ENCODE measurements at regions not wholly inside any gene's neighbourhood (a gene's known extent, or its start where the extent isn't known, plus 50 kb on each side); places are given as distances from the start of the nearest gene placed in this dataset.

DNA sequence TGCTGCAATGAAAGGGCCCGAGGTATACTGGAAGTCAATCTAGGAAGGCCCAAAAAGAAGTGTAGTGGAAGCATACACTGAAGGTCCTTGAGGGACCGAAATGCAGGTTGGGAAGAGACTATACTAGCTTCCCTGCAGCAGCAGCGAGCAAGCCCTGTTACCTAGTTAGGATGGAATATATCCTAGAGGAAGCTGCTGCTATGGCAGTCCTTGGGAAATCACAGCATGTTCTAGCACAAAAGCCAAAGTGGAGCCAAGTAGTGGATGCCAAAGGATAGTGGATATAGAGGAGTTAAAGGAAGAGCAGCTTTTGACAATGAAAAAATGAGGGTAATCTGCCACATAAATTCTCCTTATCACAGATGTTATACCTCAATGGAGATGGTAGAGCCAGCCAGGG, 123.8 kb upstream of the STARD3NL start:
- Histone ChIP-seq H2BK120ac (ENCODE audit: low read depth, low read length) (no peak overlapping the region), H2BK12ac (ENCODE audit: low read length) (no peak overlapping the region), H2AK5ac (ENCODE audit: low read depth, low read length) (no peak overlapping the region), H3K9me3 (replicated peaks in 1 of 2; ENCODE audit: control insufficient read depth in 2 of 2, insufficient read depth in 1 of 2, low read depth in 1 of 2, low read length in 2 of 2) (peaks cover 0 to 2% of the 10 kb centered on the region in 2 donors), H2AFZ (ENCODE audit: low read length) (no peak overlapping the region), H3K23ac (ENCODE audit: low read depth, low read length, poor library complexity) (no peak overlapping the region), H3K27me3 (ENCODE audit: control insufficient read depth in 3 of 3, insufficient read depth in 3 of 3, low read depth in 1 of 3, low read length in 3 of 3) (no peaks in the 10 kb centered on the region), H3K79me1 (ENCODE audit: low read depth, low read length) (peaks cover 3% of the 10 kb centered on the region), H3K4me2 (ENCODE audit: insufficient read depth, low read length, poor library complexity, severe bottlenecking) (no peak overlapping the region), H3K4ac (ENCODE audit: low read length) (no peak overlapping the region), H4K91ac (ENCODE audit: low read depth, low read length, poor library complexity) (no peak overlapping the region), H3K36me3 (replicated peaks in 1 of 2; ENCODE audit: control insufficient read depth in 2 of 2, insufficient read depth in 2 of 2, low read length in 2 of 2) (no peaks in the 10 kb centered on the region), H3K18ac (ENCODE audit: low read length) (no peak overlapping the region), H3K4me1 (ENCODE audit: control insufficient read depth in 2 of 2, insufficient read depth in 1 of 2, low read depth in 1 of 2, low read length in 2 of 2) (peaks cover 0 to 6% of the 10 kb centered on the region in 2 donors), H3K14ac (ENCODE audit: low read length) (no peak overlapping the region), H3K27ac (replicated peaks; ENCODE audit: low read length) (no peak overlapping the region), H2BK5ac (ENCODE audit: low read length) (no peak overlapping the region), H4K8ac (ENCODE audit: low read depth, low read length) (no peak overlapping the region), H3K9ac (ENCODE audit: low read depth, low read length, poor library complexity) (no peak overlapping the region), H2BK15ac (ENCODE audit: low read length) (no peak overlapping the region), H3K4me3 (ENCODE audit: low read length in 2 of 2) (no peak overlapping the region)
- WGBS, 2 donors (ENCODE audit: extremely low coverage in 2 of 2, insufficient read length in 2 of 2, insufficient replicate concordance in 1 of 2) = no CpG with 5 or more reads among the region's 3 CpGs
- DNase-seq (ENCODE audit: low spot score) = no peak

- Histone ChIP-seq H2AFZ (ENCODE audit: low read length) (no peak overlapping the region), H3K9me3 (replicated peaks in 1 of 2; ENCODE audit: control insufficient read depth in 2 of 2, insufficient read depth in 1 of 2, low read depth in 1 of 2, low read length in 2 of 2) (no peaks in the 10 kb centered on the region)
Measured at GRCh38 chr7:38057829-38058228, 120.2 kb upstream of the STARD3NL start.

GRCh38 chr7:38060116-38060515, 117.9 kb upstream of the STARD3NL start:
- H3K4me2 ChIP-seq (ENCODE audit: insufficient read depth, low read length, poor library complexity, severe bottlenecking) = no peak overlapping the region
- no peak overlapping the region for H3K9ac ChIP-seq (ENCODE audit: low read depth, low read length, poor library complexity)
- no peak overlapping the region for H3K4me3 ChIP-seq (ENCODE audit: low read length in 2 of 2)
- no peaks in the 10 kb centered on the region for H3K27me3 ChIP-seq (ENCODE audit: control insufficient read depth in 3 of 3, insufficient read depth in 3 of 3, low read depth in 1 of 3, low read length in 3 of 3)
- no peak overlapping the region for H4K8ac ChIP-seq (ENCODE audit: low read depth, low read length)
- no peak overlapping the region for H2BK120ac ChIP-seq (ENCODE audit: low read depth, low read length)
- no peak overlapping the region for H2BK15ac ChIP-seq (ENCODE audit: low read length)
- no peaks in the 10 kb centered on the region for H3K79me1 ChIP-seq (ENCODE audit: low read depth, low read length)
- H2AFZ ChIP-seq (ENCODE audit: low read length) = no peak overlapping the region
- DNase-seq (ENCODE audit: low spot score) = no peak
- no peak overlapping the region for H4K91ac ChIP-seq (ENCODE audit: low read depth, low read length, poor library complexity)
- H2BK5ac ChIP-seq (ENCODE audit: low read length) = no peak overlapping the region
- no CpG with 5 or more reads among the region's 4 CpGs for WGBS, 2 donors (ENCODE audit: extremely low coverage in 2 of 2, insufficient read length in 2 of 2, insufficient replicate concordance in 1 of 2)
- no peaks in the 10 kb centered on the region for H3K9me3 ChIP-seq (replicated peaks in 1 of 2; ENCODE audit: control insufficient read depth in 2 of 2, insufficient read depth in 1 of 2, low read depth in 1 of 2, low read length in 2 of 2)
- H3K4me1 ChIP-seq (ENCODE audit: control insufficient read depth in 2 of 2, insufficient read depth in 1 of 2, low read depth in 1 of 2, low read length in 2 of 2) = no peaks in the 10 kb centered on the region
- H3K27ac ChIP-seq (replicated peaks; ENCODE audit: low read length) = no peak overlapping the region
- no peak overlapping the region for H3K18ac ChIP-seq (ENCODE audit: low read length)
- no peak overlapping the region for H2AK5ac ChIP-seq (ENCODE audit: low read depth, low read length)
- H2BK12ac ChIP-seq (ENCODE audit: low read length) = no peak overlapping the region
- no peak overlapping the region for H3K23ac ChIP-seq (ENCODE audit: low read depth, low read length, poor library complexity)
- no peaks in the 10 kb centered on the region for H3K36me3 ChIP-seq (replicated peaks in 1 of 2; ENCODE audit: control insufficient read depth in 2 of 2, insufficient read depth in 2 of 2, low read length in 2 of 2)
- no peak overlapping the region for H3K4ac ChIP-seq (ENCODE audit: low read length)
- H3K14ac ChIP-seq (ENCODE audit: low read length) = no peak overlapping the region

More at GRCh38 chr7:38057829-38058228, 120.2 kb upstream of the STARD3NL start:
- no peak overlapping the region for H3K4me2 ChIP-seq (ENCODE audit: insufficient read depth, low read length, poor library complexity, severe bottlenecking)
- no peak overlapping the region for H3K4me3 ChIP-seq (ENCODE audit: low read length in 2 of 2)
- no peaks in the 10 kb centered on the region for H3K27me3 ChIP-seq (ENCODE audit: control insufficient read depth in 3 of 3, insufficient read depth in 3 of 3, low read depth in 1 of 3, low read length in 3 of 3)
- no peak overlapping the region for H4K8ac ChIP-seq (ENCODE audit: low read depth, low read length)
- no peak overlapping the region for H3K9ac ChIP-seq (ENCODE audit: low read depth, low read length, poor library complexity)
- no peak overlapping the region for H3K14ac ChIP-seq (ENCODE audit: low read length)
- no peak overlapping the region for H2BK12ac ChIP-seq (ENCODE audit: low read length)
- H3K23ac ChIP-seq (ENCODE audit: low read depth, low read length, poor library complexity) = no peak overlapping the region
- no peak overlapping the region for H2AK5ac ChIP-seq (ENCODE audit: low read depth, low read length)
- H3K36me3 ChIP-seq (replicated peaks in 1 of 2; ENCODE audit: control insufficient read depth in 2 of 2, insufficient read depth in 2 of 2, low read length in 2 of 2) = no peaks in the 10 kb centered on the region
- H3K79me1 ChIP-seq (ENCODE audit: low read depth, low read length) = no peaks in the 10 kb centered on the region
- H3K4ac ChIP-seq (ENCODE audit: low read length) = no peak overlapping the region
- no peak overlapping the region for H3K27ac ChIP-seq (replicated peaks; ENCODE audit: low read length)
- H2BK15ac ChIP-seq (ENCODE audit: low read length) = no peak overlapping the region
- no peaks in the 10 kb centered on the region for H3K4me1 ChIP-seq (ENCODE audit: control insufficient read depth in 2 of 2, insufficient read depth in 1 of 2, low read depth in 1 of 2, low read length in 2 of 2)
- WGBS, 2 donors (ENCODE audit: extremely low coverage in 2 of 2, insufficient read length in 2 of 2, insufficient replicate concordance in 1 of 2) = no CpG with 5 or more reads among the region's 4 CpGs
- H4K91ac ChIP-seq (ENCODE audit: low read depth, low read length, poor library complexity) = no peak overlapping the region
- no peak overlapping the region for H2BK5ac ChIP-seq (ENCODE audit: low read length)
- no peak overlapping the region for H3K18ac ChIP-seq (ENCODE audit: low read length)
- DNase-seq (ENCODE audit: low spot score) = no peak
- no peak overlapping the region for H2BK120ac ChIP-seq (ENCODE audit: low read depth, low read length)

DNA sequence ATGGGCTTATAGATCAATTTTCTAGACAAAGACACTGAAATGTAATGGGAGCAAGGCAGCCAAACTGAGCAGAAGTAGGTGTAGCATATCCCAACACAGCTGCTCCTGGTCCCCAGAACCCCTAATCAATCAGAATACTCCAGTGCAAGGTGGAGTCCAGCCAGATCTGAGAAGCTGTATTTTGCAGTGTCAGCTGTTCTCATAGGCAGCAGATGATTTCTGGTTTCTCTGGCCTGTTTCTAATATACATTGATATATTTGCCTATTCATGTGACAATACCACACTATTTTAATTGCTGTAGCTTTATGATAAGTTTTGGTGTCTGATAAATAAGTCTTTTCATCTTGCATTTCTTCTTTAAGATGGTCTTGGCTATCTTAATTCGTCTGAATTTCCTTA, 117.4 kb upstream of the STARD3NL start:
- no peak overlapping the region for H2AFZ ChIP-seq (ENCODE audit: low read length)
- H3K36me3 ChIP-seq (replicated peaks in 1 of 2; ENCODE audit: control insufficient read depth in 2 of 2, insufficient read depth in 2 of 2, low read length in 2 of 2) = no peaks in the 10 kb centered on the region
- no peak overlapping the region for H2AK5ac ChIP-seq (ENCODE audit: low read depth, low read length)
- H4K8ac ChIP-seq (ENCODE audit: low read depth, low read length) = no peak overlapping the region
- no peak overlapping the region for H2BK15ac ChIP-seq (ENCODE audit: low read length)
- no peak overlapping the region for H3K23ac ChIP-seq (ENCODE audit: low read depth, low read length, poor library complexity)
- no peak overlapping the region for H3K18ac ChIP-seq (ENCODE audit: low read length)
- no peak overlapping the region for H3K4me2 ChIP-seq (ENCODE audit: insufficient read depth, low read length, poor library complexity, severe bottlenecking)
- no peak overlapping the region for H3K4ac ChIP-seq (ENCODE audit: low read length)
- H2BK12ac ChIP-seq (ENCODE audit: low read length) = no peak overlapping the region
- no peak for DNase-seq (ENCODE audit: low spot score)
- H3K9ac ChIP-seq (ENCODE audit: low read depth, low read length, poor library complexity) = no peak overlapping the region
- H3K79me1 ChIP-seq (ENCODE audit: low read depth, low read length) = no peaks in the 10 kb centered on the region
- no peaks in the 10 kb centered on the region for H3K9me3 ChIP-seq (replicated peaks in 1 of 2; ENCODE audit: control insufficient read depth in 2 of 2, insufficient read depth in 1 of 2, low read depth in 1 of 2, low read length in 2 of 2)
- H3K27ac ChIP-seq (replicated peaks; ENCODE audit: low read length) = no peak overlapping the region
- no peak overlapping the region for H2BK120ac ChIP-seq (ENCODE audit: low read depth, low read length)
- H2BK5ac ChIP-seq (ENCODE audit: low read length) = no peak overlapping the region
- no peak overlapping the region for H3K4me3 ChIP-seq (ENCODE audit: low read length in 2 of 2)
- WGBS, 2 donors (ENCODE audit: extremely low coverage in 2 of 2, insufficient read length in 2 of 2, insufficient replicate concordance in 1 of 2) = no CpG with 5 or more reads among the region's 1 CpG
- H4K91ac ChIP-seq (ENCODE audit: low read depth, low read length, poor library complexity) = no peak overlapping the region
- no peaks in the 10 kb centered on the region for H3K4me1 ChIP-seq (ENCODE audit: control insufficient read depth in 2 of 2, insufficient read depth in 1 of 2, low read depth in 1 of 2, low read length in 2 of 2)
- no peak overlapping the region for H3K14ac ChIP-seq (ENCODE audit: low read length)
- no peaks in the 10 kb centered on the region for H3K27me3 ChIP-seq (ENCODE audit: control insufficient read depth in 3 of 3, insufficient read depth in 3 of 3, low read depth in 1 of 3, low read length in 3 of 3)

Data from neuronal stem cell (in vitro differentiated cells).